COR-L47 (cell line): ENCODE measurements at regions not wholly inside any gene's neighbourhood (a gene's known extent, or its start where the extent isn't known, plus 50 kb on each side); places are given as distances from the start of the nearest gene placed in this dataset.
"Not testable (repeated sequence)": the region's sequence is repeated elsewhere in the genome, so short reads cannot be mapped to it uniquely, and the experiment has no call there.

Experiments used
- DNase-seq: peaks from one replicate; lab custom pipeline; 2025; lab: John Stamatoyannopoulos, UW

DNA sequence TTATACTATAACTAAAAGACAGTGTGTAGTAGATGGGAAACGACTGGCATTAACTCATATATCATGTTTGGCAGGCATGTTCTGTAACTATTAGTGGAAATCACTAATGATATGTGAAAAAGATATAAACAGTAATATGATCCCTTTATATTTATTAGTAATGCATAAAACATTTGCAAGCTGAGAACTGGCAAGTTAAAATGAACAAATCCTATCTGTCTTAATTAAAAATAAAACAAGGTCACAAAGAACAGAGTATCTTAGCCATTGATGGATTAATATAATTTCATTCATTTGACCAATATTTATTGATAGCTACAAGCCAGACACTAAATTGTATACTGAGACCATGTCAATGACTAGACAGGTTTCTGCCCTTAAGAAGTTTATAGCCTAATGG is 154.5 kb downstream of the CRPPA start:
- DNase-seq = no peak

GRCh38 chr7:16266470-16266869 is 154.9 kb downstream of the CRPPA start:
- not testable (repeated sequence) for DNase-seq

- DNase-seq = no peak
These were observed 155.4 kb downstream of the CRPPA start for GRCh38 chr7:16265863-16266458.

DNA sequence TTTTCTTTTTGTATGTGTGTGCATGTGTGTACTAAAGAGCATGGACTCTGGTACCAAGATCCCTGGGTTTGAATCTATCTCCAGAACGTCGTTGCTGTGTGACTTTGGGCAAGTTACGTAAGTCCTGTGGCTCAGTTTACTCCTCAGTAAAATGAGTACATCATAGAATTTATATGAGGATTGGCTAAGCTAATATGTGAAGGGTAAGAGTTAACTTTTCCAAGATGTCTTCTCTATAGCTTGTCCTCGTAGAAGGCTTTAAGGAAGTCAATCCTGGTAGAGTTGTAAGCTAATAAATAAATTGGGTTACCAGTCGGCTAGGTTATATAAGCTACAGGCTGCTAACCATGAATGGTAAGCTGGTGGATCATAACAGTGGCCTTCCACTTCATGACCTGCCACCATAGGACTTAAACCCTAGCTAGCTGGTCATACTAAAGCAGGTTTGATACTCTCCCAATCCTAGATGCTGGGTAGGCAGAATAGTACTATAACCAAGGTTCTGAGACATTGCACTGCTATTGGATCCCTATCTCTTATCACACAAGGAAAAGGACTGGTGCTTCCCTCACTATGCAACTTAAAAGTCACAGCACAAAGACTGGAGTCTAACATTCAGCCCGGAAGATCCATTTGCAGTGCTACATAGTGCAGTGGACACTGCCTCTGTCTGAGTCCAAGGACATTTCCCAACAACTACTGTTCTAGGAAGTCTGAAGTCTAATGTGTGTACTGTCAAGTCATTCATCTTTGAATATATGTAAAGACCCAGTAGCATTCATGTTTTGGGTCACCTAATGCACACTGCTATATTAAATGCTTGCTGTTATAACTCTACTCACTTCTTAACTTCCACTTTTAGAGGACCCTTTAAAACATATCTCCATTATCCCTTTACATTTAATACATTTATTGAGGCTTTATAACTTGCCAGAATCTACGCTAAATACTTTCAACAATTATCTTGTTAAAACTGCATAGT is 156.2 kb downstream of the CRPPA start:
- no peak for DNase-seq

- DNase-seq = no peak
These were observed 157.1 kb downstream of the CRPPA start for GRCh38 chr7:16264036-16264819.

- DNase-seq = not testable (repeated sequence)
These were observed 158.0 kb downstream of the CRPPA start for GRCh38 chr7:16263377-16263776.

DNA sequence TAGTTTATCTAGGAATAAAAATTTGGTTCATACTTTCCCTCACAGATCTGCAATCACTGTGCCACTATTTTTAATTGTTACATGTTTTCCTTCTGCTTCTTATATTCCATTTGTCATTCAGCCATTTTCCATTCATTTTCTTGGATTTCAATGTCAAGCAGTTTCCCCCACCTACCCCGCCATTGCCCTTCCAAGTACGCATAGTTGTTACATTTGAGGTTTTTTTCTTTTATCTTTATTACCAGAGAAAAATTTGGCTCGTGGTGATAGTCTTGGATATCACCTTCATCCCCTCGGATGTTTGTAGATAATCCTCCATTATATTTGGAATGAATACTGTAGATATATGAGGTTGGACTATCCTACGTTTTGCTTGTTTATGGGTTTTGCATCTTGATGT is 159.7 kb downstream of the CRPPA start:
- no peak for DNase-seq

DNA sequence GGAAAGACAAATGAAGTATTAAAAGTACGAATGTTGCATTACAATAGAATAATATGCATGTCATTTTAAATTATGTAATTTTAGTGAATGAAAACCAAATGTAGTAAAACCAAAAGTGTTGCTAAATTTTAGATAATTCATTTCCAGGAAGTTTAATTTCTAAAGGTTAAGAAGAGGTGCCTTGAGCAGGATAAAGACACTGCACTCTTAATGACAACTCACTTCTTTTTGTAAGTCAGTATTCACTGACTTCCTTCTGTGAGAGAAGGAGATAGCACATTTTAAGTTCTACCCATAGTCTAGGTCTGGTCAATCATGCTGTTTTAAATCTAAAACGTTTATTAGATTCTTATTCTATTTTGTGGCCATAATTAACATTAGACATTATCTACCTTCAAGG is 160.2 kb downstream of the CRPPA start:
- DNase-seq = no peak

- DNase-seq = no peak
These were observed 161.1 kb downstream of the CRPPA start for GRCh38 chr7:16260236-16260728.

DNA sequence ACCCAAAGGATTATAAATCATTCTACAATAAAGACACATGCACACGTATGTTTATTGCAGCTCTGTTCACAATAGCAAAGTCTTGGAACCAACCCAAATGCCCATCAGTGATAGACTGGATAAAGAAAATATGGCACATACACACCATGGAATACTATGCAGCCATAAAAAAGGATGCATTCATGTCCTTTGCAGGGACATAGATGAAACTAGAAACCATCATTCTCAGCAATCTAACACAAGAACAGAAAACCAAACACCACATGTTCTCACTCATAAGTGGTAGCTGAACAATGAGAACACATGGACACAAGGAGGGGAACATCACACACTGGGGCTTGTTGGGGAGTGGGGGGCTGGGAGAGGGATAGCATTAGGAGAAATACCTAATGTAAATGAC is 164.9 kb downstream of the CRPPA start:
- DNase-seq = not testable (repeated sequence)

GRCh38 chr7:16255952-16256351 is 165.4 kb downstream of the CRPPA start:
- not testable (repeated sequence) for DNase-seq

DNA sequence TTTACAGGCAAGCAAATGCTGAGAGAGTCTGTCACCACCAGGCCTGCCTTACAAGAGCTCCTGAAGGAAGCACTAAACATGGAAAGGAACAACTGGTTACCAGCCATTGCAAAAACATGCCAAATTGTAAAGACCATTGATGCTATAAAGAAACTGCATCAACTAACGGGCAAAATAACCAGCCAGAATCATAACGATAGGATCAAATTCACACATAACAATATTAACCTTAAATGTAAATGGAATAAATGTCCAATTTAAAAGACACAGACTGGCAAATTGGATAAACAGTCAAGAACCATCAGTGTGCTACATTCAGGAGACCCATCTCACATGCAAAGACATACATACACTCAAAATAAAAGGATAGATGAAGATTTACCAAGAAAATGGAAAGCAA is 170.7 kb downstream of the CRPPA start:
- not testable (repeated sequence) for DNase-seq

GRCh38 chr7:16249204-16249603 is 172.1 kb downstream of the CRPPA start:
- DNase-seq = not testable (repeated sequence)

- not testable (repeated sequence) for DNase-seq
These were observed 172.8 kb downstream of the CRPPA start for GRCh38 chr7:16248556-16248955.

DNA sequence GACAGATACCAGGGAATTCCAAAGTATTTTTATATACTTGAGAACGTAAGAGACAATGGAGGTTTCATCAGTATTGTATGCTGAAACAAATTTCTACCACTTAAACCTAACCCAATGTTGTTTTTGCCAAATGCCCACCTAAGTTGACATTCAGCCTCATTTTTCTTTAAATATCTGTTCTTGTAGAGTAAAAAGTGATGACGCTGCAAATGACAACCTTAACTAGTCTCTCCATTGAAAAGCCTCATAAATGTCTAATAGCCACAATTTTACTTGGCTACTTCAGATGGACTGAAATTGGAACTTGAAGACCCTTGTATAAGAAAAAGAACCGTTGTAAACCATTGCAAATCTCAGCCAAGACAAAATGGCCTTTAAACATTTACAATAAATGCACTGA is 176.9 kb downstream of the CRPPA start:
- DNase-seq = no peak

DNA sequence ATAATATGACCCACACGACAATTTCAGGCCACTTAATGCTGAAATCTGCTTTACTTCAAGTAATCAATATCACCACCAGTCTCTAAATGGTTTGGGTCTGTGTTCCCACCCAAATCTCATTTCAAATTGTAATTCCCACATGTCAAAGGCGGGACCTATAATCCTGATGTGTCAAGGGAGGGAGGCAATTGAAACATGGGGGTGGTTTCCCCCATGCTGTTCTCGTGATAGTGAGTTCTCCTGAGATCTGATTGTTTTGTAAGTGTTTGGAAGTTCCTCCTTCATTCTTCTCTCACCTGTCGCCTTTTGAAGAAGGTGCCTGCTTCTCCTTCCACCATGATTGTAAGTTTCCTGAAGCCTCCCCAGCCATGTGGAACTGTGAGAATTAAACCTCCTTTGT is 178.4 kb downstream of the CRPPA start:
- DNase-seq = no peak

GRCh38 chr7:16241017-16241416 is 180.3 kb downstream of the CRPPA start:
- no peak for DNase-seq

DNA sequence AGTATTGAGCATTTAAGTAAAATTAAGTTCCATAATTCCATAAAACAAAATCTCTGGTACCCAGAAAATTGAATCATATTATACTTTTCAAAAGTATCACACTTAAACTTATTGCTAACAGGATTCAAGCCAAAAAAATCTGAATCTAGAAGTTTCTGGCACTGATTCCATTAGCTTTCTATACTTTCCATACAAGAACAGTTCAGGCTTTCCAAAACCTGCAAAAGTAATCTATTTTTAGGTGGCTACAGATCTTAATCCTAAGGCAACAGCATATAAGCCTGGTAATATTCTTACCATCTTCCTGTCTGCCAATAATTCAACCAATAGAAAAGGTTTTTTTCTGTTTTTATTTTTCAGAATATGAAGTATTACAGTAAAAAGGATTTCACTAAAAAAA is 185.0 kb downstream of the CRPPA start:
- no peak for DNase-seq

- DNase-seq = no peak
These were observed 185.9 kb downstream of the CRPPA start for GRCh38 chr7:16235147-16236114.

- no peak for DNase-seq
These were observed 186.7 kb downstream of the CRPPA start for GRCh38 chr7:16234493-16235146.

- DNase-seq = no peak
These were observed 187.8 kb downstream of the CRPPA start for GRCh38 chr7:16233517-16233916.
